T-helper 1 cell treated with Interleukin-12 subunit alpha and Interleukin-12 subunit beta and Interleukin-4 antibody, amounts not matched to agents 30 ng/mL and 1 ng/mL, for 36 hours (primary cell): ENCODE measurements at regions not wholly inside any gene's neighbourhood (a gene's known extent, or its start where the extent isn't known, plus 50 kb on each side); places are given as distances from the start of the nearest gene placed in this dataset.
"Not testable (repeated sequence)": the region's sequence is repeated elsewhere in the genome, so short reads cannot be mapped to it uniquely, and the experiment has no call there.

ENCODE experiments used
- intact Hi-C: fragments of 100-400 bp; cut with micrococcal nuclease; formaldehyde crosslinking; loops from one replicate; pipeline ENCODE4 v1.15.1; 2024

DNA sequence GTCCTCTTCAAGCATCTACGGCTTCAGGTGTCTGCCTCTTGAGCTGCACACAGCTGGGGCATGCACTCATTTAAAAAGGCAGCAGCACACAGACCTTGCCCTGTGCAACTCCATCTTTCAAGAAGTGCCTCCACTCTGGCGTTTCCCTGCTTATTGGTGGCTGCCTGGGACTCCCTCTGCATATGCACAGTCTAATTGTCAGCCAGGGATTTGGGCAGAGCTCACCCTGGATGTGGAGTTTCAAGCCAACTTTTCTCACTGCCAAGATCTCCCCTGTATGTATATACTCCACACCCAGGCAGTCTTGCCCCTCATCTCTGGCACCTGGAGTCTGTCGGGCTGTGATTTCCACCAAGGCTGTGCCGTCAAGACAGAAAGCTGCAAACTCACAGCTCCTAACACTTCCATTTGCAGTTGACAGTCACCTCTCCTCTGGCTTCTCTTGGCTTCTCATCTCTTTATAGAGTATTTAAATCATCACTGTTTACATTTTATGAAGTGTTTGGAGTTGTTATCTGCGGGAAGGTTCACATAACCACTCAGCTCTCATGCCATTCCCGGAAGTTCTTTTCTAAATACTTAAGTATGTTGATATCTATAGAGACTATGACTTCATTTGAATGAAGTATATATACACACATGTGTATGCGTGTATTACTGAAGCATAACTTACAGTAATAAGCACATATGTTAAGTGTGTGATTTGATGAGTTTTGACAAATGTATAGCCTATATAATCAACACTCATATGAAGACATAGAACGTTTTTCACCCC lies 128.2 kb downstream of the NPIPB11 start:
- intact Hi-C loops: not testable (repeated sequence)

GRCh38 chr16:29276446-29276845 lies 130.1 kb downstream of the NPIPB11 start:
- intact Hi-C loops: not testable (repeated sequence)

DNA sequence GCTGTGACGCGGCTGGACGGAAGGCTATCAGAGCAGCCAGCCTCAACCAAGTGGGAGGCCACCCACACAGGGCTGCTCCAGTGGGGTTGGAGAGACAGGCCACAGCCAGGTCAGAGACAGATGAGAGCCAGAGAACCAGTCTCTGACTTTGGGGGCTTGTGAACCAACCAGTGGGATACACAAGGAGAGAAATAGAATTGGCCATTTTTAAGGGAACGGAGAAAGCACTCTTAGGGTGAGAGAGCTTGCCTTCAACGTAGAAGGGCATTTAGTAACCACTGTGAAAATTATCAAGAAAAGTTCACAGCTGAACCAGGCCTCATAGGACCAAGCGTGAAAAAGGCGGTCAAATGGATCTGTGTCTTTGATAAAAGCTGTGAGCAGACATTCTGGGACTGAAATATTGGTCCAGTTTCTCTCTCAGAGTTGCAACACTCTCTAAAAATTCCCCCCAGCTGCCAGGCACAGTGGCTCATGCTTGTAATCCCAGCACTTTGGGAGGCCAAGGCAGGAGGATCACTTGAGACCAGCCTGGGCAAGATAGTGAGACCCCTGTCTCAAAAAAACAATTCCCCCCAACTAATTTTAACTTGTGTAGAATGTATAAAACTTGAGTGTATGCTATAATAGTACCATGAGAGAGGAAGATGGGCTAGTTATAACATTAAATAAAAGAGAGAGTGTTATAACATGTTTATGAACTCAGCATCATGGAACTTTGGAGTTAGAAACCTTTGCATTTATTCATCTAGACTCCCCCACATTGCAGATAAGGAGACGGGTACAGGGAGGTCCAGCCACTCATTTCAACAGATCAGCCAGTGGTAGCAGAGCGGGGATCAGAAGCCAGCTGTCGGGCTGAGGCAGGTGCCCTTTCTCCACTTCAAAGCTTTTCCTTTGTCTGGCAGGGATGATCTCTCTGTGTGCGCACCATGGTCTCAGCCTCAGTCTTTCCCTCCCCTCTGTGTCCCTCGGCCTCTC lies 132.2 kb downstream of the NPIPB11 start:
- intact Hi-C loops: not testable (repeated sequence)

- intact Hi-C loops: not testable (repeated sequence)
These were observed 133.0 kb downstream of the NPIPB11 start for GRCh38 chr16:29273298-29274054.

DNA sequence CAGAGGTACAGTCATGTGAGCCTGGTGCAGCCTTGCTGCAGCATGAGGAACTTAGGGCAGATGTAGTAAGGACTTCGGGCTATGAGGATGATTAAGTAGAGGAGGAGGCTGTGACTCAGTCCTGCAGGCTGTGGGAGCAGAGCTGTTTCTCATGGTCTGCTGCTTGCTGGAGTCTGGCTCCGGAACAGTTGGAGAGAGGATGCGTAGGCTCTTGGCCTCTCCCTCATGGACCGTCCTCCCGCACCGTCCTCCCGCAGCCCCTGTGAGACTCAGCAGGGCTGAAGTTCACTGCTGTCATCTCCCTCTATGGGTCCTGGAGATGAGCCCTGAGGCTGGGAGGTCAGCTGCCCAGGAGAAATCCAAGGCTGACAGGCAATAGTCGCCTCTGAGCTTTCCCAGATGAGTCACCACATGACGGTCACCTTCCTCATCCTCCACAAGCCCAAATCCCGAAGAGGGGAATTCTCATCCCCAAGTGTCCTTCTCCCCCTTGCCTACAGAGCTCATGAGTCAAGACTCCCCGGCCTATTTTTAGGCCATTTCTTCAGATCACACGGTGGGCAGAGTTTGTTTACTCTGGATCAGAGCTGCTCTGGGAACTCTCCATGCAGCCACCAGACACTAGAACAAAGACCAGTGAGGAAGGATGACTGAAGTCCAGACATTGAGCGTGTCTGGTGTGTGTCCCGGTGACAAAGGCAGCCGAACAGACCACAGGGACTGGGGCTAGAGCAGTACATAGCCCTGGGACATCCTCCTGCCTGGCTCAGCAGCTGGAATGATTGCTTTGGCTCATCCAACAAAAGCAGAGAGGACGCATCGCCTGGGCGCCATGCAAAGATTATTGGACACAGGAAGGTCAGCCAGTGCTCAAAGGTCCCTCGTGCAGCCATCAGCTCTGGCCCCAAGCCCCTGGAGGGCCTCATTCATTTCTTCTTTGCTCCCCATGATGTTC lies 134.5 kb downstream of the NPIPB11 start:
- intact Hi-C loops: not testable (repeated sequence)

DNA sequence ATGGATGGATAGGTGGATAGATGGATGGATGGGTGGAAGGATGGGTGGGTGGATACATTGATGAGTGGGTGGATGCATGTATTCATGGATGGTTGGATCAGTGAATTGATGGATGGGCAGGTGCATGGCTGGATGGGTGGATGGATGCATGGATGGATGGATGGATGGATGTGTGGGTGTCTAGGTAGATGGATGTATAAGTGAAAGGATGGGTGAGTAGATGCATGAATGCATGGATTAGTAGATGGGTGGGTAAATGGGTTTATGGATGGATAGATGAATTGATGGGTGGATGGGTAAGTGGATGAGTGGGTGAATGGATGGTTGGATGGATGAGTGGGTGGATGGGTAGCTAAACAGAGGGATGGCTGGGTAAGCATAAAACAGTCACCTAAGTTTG lies 135.6 kb downstream of the NPIPB11 start:
- intact Hi-C loops: not testable (repeated sequence)

- intact Hi-C loops: not testable (repeated sequence)
These were observed 136.5 kb downstream of the NPIPB11 start for GRCh38 chr16:29270033-29270432.

DNA sequence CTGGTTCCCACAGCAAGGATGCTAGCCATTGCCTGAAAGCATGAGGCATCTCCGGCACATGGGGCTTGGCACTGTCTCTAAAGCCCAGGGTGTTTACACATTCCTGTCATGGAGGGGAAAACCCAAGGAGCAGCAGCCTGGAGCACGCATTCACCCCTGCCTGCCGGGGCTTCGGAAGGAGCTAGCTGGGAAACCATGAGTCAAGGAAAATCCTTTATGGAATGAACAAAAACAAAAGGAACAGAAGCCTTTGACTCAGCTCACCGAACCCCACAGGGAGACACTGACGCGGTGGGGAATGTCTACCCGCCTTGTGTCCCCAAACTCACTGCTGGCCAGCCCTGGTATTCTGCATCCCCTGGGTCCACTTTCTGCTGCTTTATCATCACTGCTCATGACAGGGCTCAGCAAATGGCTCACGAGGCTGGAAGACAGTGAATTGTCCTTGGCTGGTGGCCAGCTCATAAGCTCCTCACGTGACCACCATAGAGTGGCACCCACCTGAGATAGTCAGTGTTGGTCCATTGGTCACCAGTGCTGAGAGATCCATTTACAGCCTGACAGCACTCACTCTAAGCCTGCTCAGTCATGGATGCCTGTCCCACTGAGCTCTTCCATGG lies 137.2 kb downstream of the NPIPB11 start:
- intact Hi-C loops: not testable (repeated sequence)

DNA sequence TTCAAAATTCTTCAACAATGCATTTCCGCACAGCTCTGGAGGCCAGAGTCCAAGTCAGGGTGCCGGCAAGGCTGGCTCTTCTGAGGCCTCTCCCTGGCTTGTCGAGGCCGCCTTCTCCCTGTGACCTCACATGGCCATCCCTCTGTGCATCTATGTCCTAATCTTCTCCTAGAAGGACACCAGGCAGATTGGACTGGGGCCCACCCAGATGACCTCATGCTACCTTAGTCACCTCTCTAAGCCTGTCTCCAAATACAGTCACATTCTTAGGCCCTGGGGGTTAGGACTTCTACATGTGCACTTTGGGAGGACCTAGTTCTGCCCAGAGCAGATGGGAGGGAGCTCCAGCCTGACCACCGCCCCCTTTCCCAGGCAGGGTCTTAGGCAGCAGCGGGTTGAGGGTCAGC lies 137.7 kb downstream of the NPIPB11 start:
- intact Hi-C loops: not testable (repeated sequence)

DNA sequence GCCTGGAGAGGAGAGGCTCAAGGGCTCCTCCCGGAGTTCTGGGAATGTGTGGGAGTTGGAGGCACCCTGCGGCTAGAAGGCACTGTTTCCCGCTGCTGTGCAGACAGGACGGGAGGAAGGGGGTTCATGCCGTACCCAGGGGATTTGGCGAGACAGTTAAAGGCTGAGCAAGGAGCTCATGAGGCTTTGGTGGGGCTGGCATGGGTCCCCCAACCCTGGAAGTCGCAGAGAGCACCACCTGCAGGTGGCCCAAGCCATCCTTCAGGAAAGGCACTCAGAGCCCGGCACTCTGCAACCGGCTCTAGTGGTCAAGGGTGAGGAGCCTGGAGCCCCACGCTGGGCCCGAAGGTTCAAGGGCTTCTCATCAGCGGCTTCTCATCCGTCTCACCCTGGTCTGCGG lies 138.2 kb downstream of the NPIPB11 start:
- intact Hi-C loops: not testable (repeated sequence)

DNA sequence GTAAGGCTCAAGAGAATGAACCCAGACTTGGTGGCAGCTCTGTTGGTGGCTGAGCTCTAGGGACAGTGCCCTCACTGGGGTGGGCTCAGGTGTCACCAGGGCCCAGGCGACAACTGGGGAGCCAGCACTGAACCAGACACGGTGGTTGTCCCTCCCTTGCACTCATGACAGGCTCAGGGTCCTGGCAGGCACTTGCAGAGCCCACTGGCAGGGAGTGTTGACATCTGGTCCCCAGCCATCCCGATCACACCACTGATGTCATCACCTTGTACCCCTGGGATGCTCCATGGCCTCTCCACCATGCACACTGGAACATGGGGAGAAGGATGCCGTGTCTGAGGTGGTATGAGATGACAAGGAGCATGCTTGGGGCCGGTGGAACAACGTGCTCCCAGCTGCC lies 138.6 kb downstream of the NPIPB11 start:
- intact Hi-C loops: not testable (repeated sequence)

DNA sequence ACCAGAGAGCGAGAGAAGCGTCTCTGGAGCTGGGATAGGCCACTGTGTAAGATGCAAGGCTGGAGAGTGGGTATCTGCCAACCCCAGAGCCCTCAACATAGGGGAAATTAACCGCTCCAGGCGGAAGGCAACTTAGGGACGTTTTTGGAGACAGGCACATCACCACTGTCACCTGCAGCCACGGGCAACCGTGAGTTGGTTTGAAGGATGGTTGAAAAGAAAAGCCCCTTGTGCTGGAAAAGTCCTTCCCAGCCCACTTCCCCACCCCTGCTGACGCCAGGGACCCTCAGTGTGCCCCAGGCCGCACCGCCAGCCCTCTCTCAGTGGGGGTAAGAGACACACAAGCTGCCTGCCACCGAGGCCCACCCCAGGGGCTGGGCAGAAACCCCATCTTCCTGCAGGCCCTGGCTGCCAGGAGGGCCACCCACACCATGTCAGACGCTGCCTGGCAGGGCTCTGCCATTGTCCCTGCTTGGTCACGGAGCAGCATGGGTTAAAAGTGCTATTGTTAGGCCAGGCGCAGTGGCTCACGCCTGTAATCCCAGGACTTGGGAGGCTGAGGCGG lies 139.4 kb downstream of the NPIPB11 start:
- intact Hi-C loops: not testable (repeated sequence)

GRCh38 chr16:29266612-29267011 lies 139.9 kb downstream of the NPIPB11 start:
- intact Hi-C loops: not testable (repeated sequence)

GRCh38 chr16:29265255-29265853 lies 141.2 kb downstream of the NPIPB11 start:
- intact Hi-C loops: not testable (repeated sequence)

DNA sequence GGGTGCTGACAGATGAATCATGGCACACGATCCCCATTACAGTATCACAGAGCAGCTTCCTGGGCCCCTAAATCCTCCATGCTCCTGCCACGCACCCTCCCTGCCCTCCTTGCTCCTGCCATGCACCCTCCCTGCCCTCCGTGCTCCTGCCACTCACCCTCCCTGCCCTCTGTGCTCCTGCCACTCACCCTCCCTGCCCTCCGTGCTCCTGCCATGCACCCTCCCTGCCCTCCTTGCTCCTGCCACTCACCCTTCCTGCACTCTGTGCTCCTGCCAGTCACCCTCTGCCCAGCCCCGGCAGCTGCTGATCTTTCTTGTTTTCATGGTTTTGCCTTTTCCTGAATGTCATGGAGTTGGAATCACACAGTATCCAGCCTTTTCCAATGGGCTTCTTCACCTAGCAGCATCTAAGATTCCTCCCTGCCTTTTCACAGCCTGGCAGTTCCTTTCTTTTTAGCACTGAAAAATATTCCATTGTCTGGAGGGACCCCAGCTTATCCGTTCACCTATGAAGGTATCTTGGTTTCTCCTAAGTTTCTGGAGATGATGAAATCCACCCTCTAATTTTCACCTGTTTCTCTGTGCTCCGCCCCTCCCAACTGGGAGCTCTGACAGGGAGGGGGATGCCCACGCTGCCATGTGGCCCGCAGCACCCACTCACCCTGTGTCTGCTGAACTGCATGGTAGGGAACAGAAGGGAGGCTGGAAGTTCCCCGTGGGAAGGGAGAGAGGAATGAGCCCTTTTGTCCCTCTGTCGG lies 142.3 kb downstream of the NPIPB11 start:
- intact Hi-C loops: not testable (repeated sequence)

GRCh38 chr16:29262725-29263124 lies 143.8 kb downstream of the NPIPB11 start:
- intact Hi-C loops: not testable (repeated sequence)

GRCh38 chr16:29261427-29262248 lies 144.9 kb downstream of the NPIPB11 start:
- intact Hi-C loops: not testable (repeated sequence)
